ENCODE measurements at regions not wholly inside any gene's neighbourhood (a gene's known extent, or its start where the extent isn't known, plus 50 kb on each side); places are given as distances from the start of the nearest gene placed in this dataset.

GRCh38 chr7:68400783-68401182 lies 1197.5 kb upstream of the AUTS2 start:
- TF ChIP-seq, protein P1, sequence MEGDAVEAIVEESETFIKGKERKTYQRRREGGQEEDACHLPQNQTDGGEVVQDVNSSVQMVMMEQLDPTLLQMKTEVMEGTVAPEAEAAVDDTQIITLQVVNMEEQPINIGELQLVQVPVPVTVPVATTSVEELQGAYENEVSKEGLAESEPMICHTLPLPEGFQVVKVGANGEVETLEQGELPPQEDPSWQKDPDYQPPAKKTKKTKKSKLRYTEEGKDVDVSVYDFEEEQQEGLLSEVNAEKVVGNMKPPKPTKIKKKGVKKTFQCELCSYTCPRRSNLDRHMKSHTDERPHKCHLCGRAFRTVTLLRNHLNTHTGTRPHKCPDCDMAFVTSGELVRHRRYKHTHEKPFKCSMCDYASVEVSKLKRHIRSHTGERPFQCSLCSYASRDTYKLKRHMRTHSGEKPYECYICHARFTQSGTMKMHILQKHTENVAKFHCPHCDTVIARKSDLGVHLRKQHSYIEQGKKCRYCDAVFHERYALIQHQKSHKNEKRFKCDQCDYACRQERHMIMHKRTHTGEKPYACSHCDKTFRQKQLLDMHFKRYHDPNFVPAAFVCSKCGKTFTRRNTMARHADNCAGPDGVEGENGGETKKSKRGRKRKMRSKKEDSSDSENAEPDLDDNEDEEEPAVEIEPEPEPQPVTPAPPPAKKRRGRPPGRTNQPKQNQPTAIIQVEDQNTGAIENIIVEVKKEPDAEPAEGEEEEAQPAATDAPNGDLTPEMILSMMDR (IDR thresholded peaks at IDR 0.05), result no peak
- TF ChIP-seq POLR2A (IDR thresholded peaks at IDR 0.05) (no peak), EP300 (IDR thresholded peaks at IDR 0.05) (no peak)

Data from ovary (tissue), 3 donors.